ENCODE measurements at regions not wholly inside any gene's neighbourhood (a gene's known extent, or its start where the extent isn't known, plus 50 kb on each side); places are given as distances from the start of the nearest gene placed in this dataset.
"Not testable (repeated sequence)": the region's sequence is repeated elsewhere in the genome, so short reads cannot be mapped to it uniquely, and the experiment has no call there.

GRCh38 chr2:239736358-239737143, 288.6 kb downstream of the NDUFA10 start:
- no peak for DNase-seq

- no peak for DNase-seq
Observed at GRCh38 chr2:239735829-239736357, 289.2 kb downstream of the NDUFA10 start.

- DNase-seq, result no peak
Observed at GRCh38 chr2:239735131-239735828, 289.9 kb downstream of the NDUFA10 start.

GRCh38 chr2:239734436-239735005, 290.6 kb downstream of the NDUFA10 start:
- no peak for DNase-seq

- no peak for DNase-seq
Observed at GRCh38 chr2:239732666-239733010, 292.5 kb downstream of the NDUFA10 start.

- DNase-seq, result no peak
Observed at GRCh38 chr2:239731998-239732665, 293.0 kb downstream of the NDUFA10 start.

- no peak for DNase-seq
Observed at GRCh38 chr2:239731422-239731821, 293.7 kb downstream of the NDUFA10 start.

GRCh38 chr2:239730897-239731296, 294.2 kb downstream of the NDUFA10 start:
- DNase-seq, result no peak

- DNase-seq, result not testable (repeated sequence)
Observed at GRCh38 chr2:239730567-239730882, 294.6 kb downstream of the NDUFA10 start.

GRCh38 chr2:239729681-239730566, 295.2 kb downstream of the NDUFA10 start:
- DNase-seq, result peak; percentile 9

- no peak for DNase-seq
Observed at GRCh38 chr2:239729151-239729550, 296.0 kb downstream of the NDUFA10 start.

- DNase-seq, result no peak
Observed at GRCh38 chr2:239728751-239729150, 296.4 kb downstream of the NDUFA10 start.

GRCh38 chr2:239727776-239728600, 297.2 kb downstream of the NDUFA10 start:
- DNase-seq, result no peak

- no peak for DNase-seq
Observed at GRCh38 chr2:239727182-239727775, 297.9 kb downstream of the NDUFA10 start.

GRCh38 chr2:239726631-239727181, 298.4 kb downstream of the NDUFA10 start:
- DNase-seq, result no peak

GRCh38 chr2:239726091-239726591, 299.0 kb downstream of the NDUFA10 start:
- no peak for DNase-seq

- no peak for DNase-seq
Observed at GRCh38 chr2:239725551-239725890, 299.6 kb downstream of the NDUFA10 start.

- no peak for DNase-seq
Observed at GRCh38 chr2:239724851-239725550, 300.1 kb downstream of the NDUFA10 start.

- no peak for DNase-seq
Observed at GRCh38 chr2:239724194-239724849, 300.8 kb downstream of the NDUFA10 start.

All from CD4-positive, alpha-beta T cell treated with Interleukin-10 for 1 hour (primary cell).